H9 (cell line): ENCODE measurements at regions not wholly inside any gene's neighbourhood (a gene's known extent, or its start where the extent isn't known, plus 50 kb on each side); places are given as distances from the start of the nearest gene placed in this dataset.

ENCODE experiments used
- DNase-seq: peaks from one replicate; pipeline ENCODE4 v3.0.0-alpha.2; 2017
- H2AFZ ChIP-seq: one replicate; pipeline ENCODE4 v1.6.1; 2013; ENCODE audit warnings: mild to moderate bottlenecking, low read length, control low read depth, moderate library complexity
- H2AK5ac ChIP-seq: 2 replicates; pipeline ENCODE4 v1.6.1; 2013; ENCODE audit warnings: low read length, control low read depth, mixed read lengths; ENCODE audit not compliant: insufficient read length
- H2BK120ac ChIP-seq: one replicate; pipeline ENCODE4 v1.6.1; 2013; ENCODE audit warnings: low read depth, mild to moderate bottlenecking, low read length, control low read depth, inconsistent platforms; ENCODE audit not compliant: poor library complexity, severe bottlenecking
- H2BK12ac ChIP-seq: 2 replicates; pipeline ENCODE4 v1.6.1; 2013; ENCODE audit warnings: low read length, control low read depth, mixed read lengths, low read depth; ENCODE audit not compliant: insufficient read length
- H2BK15ac ChIP-seq: 2 replicates; pipeline ENCODE4 v1.6.1; 2013; ENCODE audit warnings: low read depth, low read length, control low read depth
- H2BK20ac ChIP-seq: one replicate; pipeline ENCODE4 v1.6.1; 2013; ENCODE audit warnings: low read depth, mild to moderate bottlenecking, low read length, control low read depth, inconsistent platforms; ENCODE audit not compliant: poor library complexity, severe bottlenecking
- H2BK5ac ChIP-seq: 2 replicates; pipeline ENCODE4 v1.6.1; 2013; ENCODE audit warnings: low read length, control low read depth, mixed read lengths; ENCODE audit not compliant: insufficient read length
- H3K14ac ChIP-seq: 2 replicates; pipeline ENCODE4 v1.6.1; 2013; ENCODE audit warnings: low read length, control low read depth; ENCODE audit not compliant: insufficient read depth
- H3K18ac ChIP-seq: 2 replicates; pipeline ENCODE4 v1.6.1; 2013; ENCODE audit warnings: low read depth, mild to moderate bottlenecking, mixed read lengths, low read length, control low read depth; ENCODE audit not compliant: insufficient read length
- H3K23ac ChIP-seq: 2 replicates; pipeline ENCODE4 v1.6.1; 2013; ENCODE audit warnings: low read length, control low read depth, mixed read lengths, low read depth; ENCODE audit not compliant: insufficient read length
- H3K23me2 ChIP-seq: 2 replicates; pipeline ENCODE4 v1.6.1; 2013; ENCODE audit warnings: low read depth, mild to moderate bottlenecking, mixed read lengths, low read length, control low read depth; ENCODE audit not compliant: insufficient read length, poor library complexity, severe bottlenecking
- H3K27ac ChIP-seq: 2 replicates; pipeline ENCODE4 v1.5.1; 2013; ENCODE audit warnings: low read length, control low read depth, mixed read lengths, low read depth; ENCODE audit not compliant: insufficient read length
- H3K27me3 ChIP-seq: 2 replicates; pipeline ENCODE4 v1.6.1; 2013; ENCODE audit warnings: low read length, control low read depth, inconsistent platforms; ENCODE audit not compliant: insufficient read depth
- H3K4ac ChIP-seq: 2 replicates; pipeline ENCODE4 v1.6.1; 2013; ENCODE audit warnings: low read depth, mild to moderate bottlenecking, control low read depth, inconsistent platforms, low read length, moderate library complexity
- H3K4me1 ChIP-seq: 2 replicates; pipeline ENCODE4 v1.6.1; 2013; ENCODE audit warnings: low read length, control low read depth, inconsistent platforms; ENCODE audit not compliant: insufficient read depth
- H3K4me2 ChIP-seq: 2 replicates; pipeline ENCODE4 v1.6.1; 2013; ENCODE audit warnings: low read length, control low read depth, mixed read lengths; ENCODE audit not compliant: insufficient read length, insufficient read depth
- H3K56ac ChIP-seq: 2 replicates; pipeline ENCODE4 v1.6.1; 2013; ENCODE audit warnings: low read depth, mild to moderate bottlenecking, mixed read lengths, low read length, control low read depth; ENCODE audit not compliant: insufficient read length
- H3K79me1 ChIP-seq: 2 replicates; pipeline ENCODE4 v1.6.1; 2013; ENCODE audit warnings: low read depth, mild to moderate bottlenecking, moderate library complexity, low read length, control low read depth, inconsistent platforms; ENCODE audit not compliant: insufficient read depth, poor library complexity, severe bottlenecking
- H3K79me2 ChIP-seq: 2 replicates; pipeline ENCODE4 v1.6.1; 2013; ENCODE audit warnings: low read length, control low read depth, inconsistent platforms; ENCODE audit not compliant: insufficient read depth
- H3K9ac ChIP-seq: 2 replicates; pipeline ENCODE4 v1.6.1; 2013; ENCODE audit warnings: low read length, control low read depth, mixed read lengths; ENCODE audit not compliant: insufficient read length; ENCODE audit errors: extremely low read depth
- H3K9me3 ChIP-seq: one replicate; pipeline ENCODE4 v1.6.1; 2013; ENCODE audit warnings: low read depth, low read length, inconsistent platforms; ENCODE audit not compliant: control insufficient read depth
- H3T11ph ChIP-seq: one replicate; pipeline ENCODE4 v1.6.1; 2013; ENCODE audit warnings: mild to moderate bottlenecking, low read length, control low read depth, inconsistent platforms
- H4K20me1 ChIP-seq: one replicate; pipeline ENCODE4 v1.6.1; 2013; ENCODE audit not compliant: control insufficient read depth, insufficient read length, insufficient read depth
- H4K5ac ChIP-seq: 2 replicates; pipeline ENCODE4 v1.6.1; 2013; ENCODE audit warnings: low read depth, mild to moderate bottlenecking, mixed read lengths, low read length, control low read depth; ENCODE audit not compliant: insufficient read length
- H4K8ac ChIP-seq: replicated peaks from 2 replicates; pipeline ENCODE4 v1.6.1; 2013; ENCODE audit warnings: low read length, control low read depth, mixed read lengths, low read depth; ENCODE audit not compliant: insufficient read length
- H4K91ac ChIP-seq: 2 replicates; pipeline ENCODE4 v1.6.1; 2013; ENCODE audit warnings: low read depth, mild to moderate bottlenecking, moderate library complexity, mixed read lengths, low read length, control low read depth; ENCODE audit not compliant: insufficient read length
- H3K27ac Mint-ChIP-seq, 3 experiments: 2 replicates in 2 of 3; 3 replicates in 1 of 3; pipeline ENCODE4 v1.8.0; 2020 to 2021; ENCODE audit warnings: mixed read lengths in 3 of 3, mild to moderate bottlenecking in 1 of 3, moderate library complexity in 1 of 3
- H3K27me3 Mint-ChIP-seq: 2 replicates; pipeline ENCODE4 v1.8.0; 2021; ENCODE audit warnings: low read depth, mild to moderate bottlenecking, moderate library complexity, mixed read lengths
- H3K36me3 Mint-ChIP-seq, 3 experiments: 2 replicates in 2 of 3; 3 replicates in 1 of 3; pipeline ENCODE4 v1.8.0; 2020 to 2021; ENCODE audit warnings: low read depth in 3 of 3, mixed read lengths in 3 of 3; ENCODE audit not compliant: insufficient read depth in 1 of 3
- H3K4me1 Mint-ChIP-seq, 2 experiments: 2 replicates each; pipeline ENCODE4 v1.8.0; 2020; ENCODE audit warnings: mixed read lengths in 2 of 2
- H3K4me3 Mint-ChIP-seq, 2 experiments: 2 replicates in 1 of 2; 3 replicates in 1 of 2; pipeline ENCODE4 v1.8.0; 2020 to 2021; ENCODE audit warnings: mild to moderate bottlenecking in 2 of 2, mixed read lengths in 2 of 2, moderate library complexity in 1 of 2
- H3K9me3 Mint-ChIP-seq, 2 experiments: 2 replicates in 1 of 2; 3 replicates in 1 of 2; pipeline ENCODE4 v1.8.0; 2020; ENCODE audit warnings: mild to moderate bottlenecking in 2 of 2, mixed read lengths in 2 of 2, moderate library complexity in 1 of 2
- WGBS: extraction: QIAGEN DNeasy Blood & Tissue Kit; methylation state at CpG from one replicate; pipeline ENCODE4 v1.1.7; 2013; ENCODE audit warnings: missing lambda C conversion rate, low lambda C conversion rate, mixed read lengths; ENCODE audit not compliant: insufficient read length; ENCODE audit errors: extremely low coverage; 5-methylcytosine and 5-hydroxymethylcytosine counted together
- TF ChIP-seq, protein P1 (sequence below): fragments of 200-600 bp; sonication (generic); conservative IDR thresholded peaks from 3 replicates; pipeline ENCODE4 v1.8.0; 2021; ENCODE audit warnings: antibody characterized with exemption, mild to moderate bottlenecking

DNA sequence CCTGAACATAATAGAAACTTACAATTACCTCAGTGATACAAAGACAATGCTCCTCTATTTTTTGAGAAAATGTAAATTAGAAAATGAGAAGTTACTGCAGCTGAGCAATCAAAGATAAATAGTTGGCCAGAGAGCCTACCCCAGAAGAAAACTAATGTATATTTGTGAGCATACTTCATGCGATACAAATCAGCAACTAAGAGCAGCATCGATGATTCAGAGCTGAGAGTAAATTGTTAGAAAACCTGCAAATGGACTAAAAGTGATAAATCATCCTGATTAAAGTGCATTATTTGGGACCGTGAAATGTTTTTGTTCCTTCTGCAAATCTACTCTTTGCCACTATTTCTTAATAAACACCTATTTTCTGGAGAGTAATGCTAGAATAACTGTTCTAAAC, 285.7 kb downstream of the PPP1R3A start:
- Histone ChIP-seq H3K18ac (no peak overlapping the region), H4K8ac (no peak overlapping the region), H2BK20ac (no peak overlapping the region), H4K91ac (no peak overlapping the region), H3T11ph (no peak overlapping the region), H3K27ac (no peak overlapping the region), H3K27me3 (no peaks in the 10 kb centered on the region), H4K20me1 (no peaks in the 10 kb centered on the region), H3K79me2 (no peaks in the 10 kb centered on the region), H3K9ac (no peak overlapping the region), H3K79me1 (no peaks in the 10 kb centered on the region), H3K4ac (no peak overlapping the region), H2BK12ac (no peak overlapping the region), H3K9me3 (no peaks in the 10 kb centered on the region), H2AFZ (no peak overlapping the region), H3K23me2 (no peaks in the 10 kb centered on the region), H4K5ac (no peak overlapping the region), H3K23ac (no peak overlapping the region), H2BK120ac (no peak overlapping the region), H3K56ac (no peak overlapping the region), H3K4me2 (no peak overlapping the region), H3K4me1 (no peaks in the 10 kb centered on the region), H3K14ac (no peak overlapping the region), H2BK5ac (no peak overlapping the region), H2BK15ac (no peak overlapping the region), H2AK5ac (no peak overlapping the region)
- Mint-ChIP-seq H3K36me3 (peaks cover 0 to 27% (median 0%) of the 10 kb centered on the region in 3 experiments; a peak in 3 of 7 replicates), H3K27me3 (no peaks in the 10 kb centered on the region), H3K4me3 (no peak overlapping the region), H3K9me3 (peaks cover 0 to 27% of the 10 kb centered on the region in 2 experiments; a peak in 3 of 5 replicates), H3K4me1 (no peaks in the 10 kb centered on the region), H3K27ac (no peak overlapping the region)
- no CpG with 5 or more reads among the region's 3 CpGs for WGBS
- DNase-seq: no peak
- TF ChIP-seq, protein P1, sequence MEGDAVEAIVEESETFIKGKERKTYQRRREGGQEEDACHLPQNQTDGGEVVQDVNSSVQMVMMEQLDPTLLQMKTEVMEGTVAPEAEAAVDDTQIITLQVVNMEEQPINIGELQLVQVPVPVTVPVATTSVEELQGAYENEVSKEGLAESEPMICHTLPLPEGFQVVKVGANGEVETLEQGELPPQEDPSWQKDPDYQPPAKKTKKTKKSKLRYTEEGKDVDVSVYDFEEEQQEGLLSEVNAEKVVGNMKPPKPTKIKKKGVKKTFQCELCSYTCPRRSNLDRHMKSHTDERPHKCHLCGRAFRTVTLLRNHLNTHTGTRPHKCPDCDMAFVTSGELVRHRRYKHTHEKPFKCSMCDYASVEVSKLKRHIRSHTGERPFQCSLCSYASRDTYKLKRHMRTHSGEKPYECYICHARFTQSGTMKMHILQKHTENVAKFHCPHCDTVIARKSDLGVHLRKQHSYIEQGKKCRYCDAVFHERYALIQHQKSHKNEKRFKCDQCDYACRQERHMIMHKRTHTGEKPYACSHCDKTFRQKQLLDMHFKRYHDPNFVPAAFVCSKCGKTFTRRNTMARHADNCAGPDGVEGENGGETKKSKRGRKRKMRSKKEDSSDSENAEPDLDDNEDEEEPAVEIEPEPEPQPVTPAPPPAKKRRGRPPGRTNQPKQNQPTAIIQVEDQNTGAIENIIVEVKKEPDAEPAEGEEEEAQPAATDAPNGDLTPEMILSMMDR: no peak
